ENCODE measurements at regions not wholly inside any gene's neighbourhood (a gene's known extent, or its start where the extent isn't known, plus 50 kb on each side); places are given as distances from the start of the nearest gene placed in this dataset.

DNA sequence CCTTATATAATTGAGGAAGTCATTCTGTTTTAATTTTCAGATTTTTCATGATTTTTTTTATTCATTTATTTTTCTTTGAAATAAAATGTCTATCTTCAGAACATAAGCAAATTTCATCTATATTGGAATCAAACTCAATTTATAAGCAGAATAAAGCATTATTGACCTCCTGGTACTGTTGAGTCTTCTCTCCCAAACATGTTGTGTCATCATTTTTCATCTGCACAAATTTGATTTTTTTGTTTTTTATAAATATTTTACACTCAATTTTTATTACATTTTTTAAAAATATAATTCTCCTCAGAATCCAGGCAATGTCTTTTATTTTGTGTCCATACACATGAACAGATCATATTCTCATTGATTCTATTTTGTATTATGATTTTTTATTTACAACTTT, 2363.9 kb downstream of the TP53TG3F start:
- DNase-seq (no peak), ATAC-seq (no peak)
- Histone ChIP-seq H3K27me3 (ENCODE audit: insufficient read depth in 3 of 3, low read length in 2 of 3) (no peaks in the 10 kb centered on the region), H3K4me1 (no peaks in the 10 kb centered on the region), H3K9me3 (no peaks in the 10 kb centered on the region), H3K27ac (no peak overlapping the region), H3K36me3 (ENCODE audit: insufficient read depth in 1 of 2, low read depth in 1 of 2) (no peaks in the 10 kb centered on the region), H3K4me3 (no peak overlapping the region)
- intact Hi-C loops (cut with DNase I), result no loop called here
- TF ChIP-seq, protein P1, sequence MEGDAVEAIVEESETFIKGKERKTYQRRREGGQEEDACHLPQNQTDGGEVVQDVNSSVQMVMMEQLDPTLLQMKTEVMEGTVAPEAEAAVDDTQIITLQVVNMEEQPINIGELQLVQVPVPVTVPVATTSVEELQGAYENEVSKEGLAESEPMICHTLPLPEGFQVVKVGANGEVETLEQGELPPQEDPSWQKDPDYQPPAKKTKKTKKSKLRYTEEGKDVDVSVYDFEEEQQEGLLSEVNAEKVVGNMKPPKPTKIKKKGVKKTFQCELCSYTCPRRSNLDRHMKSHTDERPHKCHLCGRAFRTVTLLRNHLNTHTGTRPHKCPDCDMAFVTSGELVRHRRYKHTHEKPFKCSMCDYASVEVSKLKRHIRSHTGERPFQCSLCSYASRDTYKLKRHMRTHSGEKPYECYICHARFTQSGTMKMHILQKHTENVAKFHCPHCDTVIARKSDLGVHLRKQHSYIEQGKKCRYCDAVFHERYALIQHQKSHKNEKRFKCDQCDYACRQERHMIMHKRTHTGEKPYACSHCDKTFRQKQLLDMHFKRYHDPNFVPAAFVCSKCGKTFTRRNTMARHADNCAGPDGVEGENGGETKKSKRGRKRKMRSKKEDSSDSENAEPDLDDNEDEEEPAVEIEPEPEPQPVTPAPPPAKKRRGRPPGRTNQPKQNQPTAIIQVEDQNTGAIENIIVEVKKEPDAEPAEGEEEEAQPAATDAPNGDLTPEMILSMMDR (IDR thresholded peaks at IDR 0.05), result no peak

DNA sequence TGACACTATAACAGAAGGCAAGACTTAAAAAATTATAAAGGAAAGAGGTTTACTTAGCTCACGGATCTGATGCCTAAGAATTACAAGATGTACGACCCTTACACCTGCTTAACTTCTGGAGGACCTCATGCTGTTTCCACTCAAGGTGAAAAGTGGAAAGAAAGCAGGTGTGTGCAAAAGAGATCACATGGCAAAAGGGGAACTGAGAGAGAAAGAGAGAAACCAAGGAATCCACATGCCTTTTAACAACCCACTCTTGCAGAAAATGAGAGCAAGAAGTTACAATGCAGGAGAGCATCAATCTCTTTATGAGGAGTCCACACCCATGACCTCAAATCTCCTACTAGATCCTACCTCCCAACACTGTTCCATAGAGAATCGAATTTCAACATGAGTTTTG, 2382.2 kb downstream of the TP53TG3F start:
- Histone ChIP-seq H3K4me1 (no peaks in the 10 kb centered on the region), H3K27ac (no peak overlapping the region), H3K4me3 (no peak overlapping the region), H3K27me3 (ENCODE audit: insufficient read depth in 3 of 3, low read length in 2 of 3) (no peaks in the 10 kb centered on the region), H3K36me3 (ENCODE audit: insufficient read depth in 1 of 2, low read depth in 1 of 2) (no peaks in the 10 kb centered on the region), H3K9me3 (no peaks in the 10 kb centered on the region)
- intact Hi-C loops (cut with DNase I), result no loop called here
- no peak for ATAC-seq
- TF ChIP-seq, protein P1 (IDR thresholded peaks at IDR 0.05), result no peak
- 19 to 25% (median 23%) methylated on average over 3 of the region's 3 CpGs for WGBS, 3 donors
- no peak for DNase-seq

GRCh38 chr16:35862242-35862641, 2402.8 kb downstream of the TP53TG3F start:
- no peaks in the 10 kb centered on the region for H3K27me3 ChIP-seq (ENCODE audit: insufficient read depth in 3 of 3, low read length in 2 of 3)
- intact Hi-C loops (cut with DNase I), result no loop called here
- H3K27ac ChIP-seq, result no peak overlapping the region
- H3K4me3 ChIP-seq, result no peak overlapping the region
- ATAC-seq (no peak), DNase-seq (no peak)
- no peaks in the 10 kb centered on the region for H3K4me1 ChIP-seq
- H3K9me3 ChIP-seq, result no peaks in the 10 kb centered on the region
- TF ChIP-seq, protein P1 (IDR thresholded peaks at IDR 0.05), result no peak
- H3K36me3 ChIP-seq (ENCODE audit: insufficient read depth in 1 of 2, low read depth in 1 of 2), result no peaks in the 10 kb centered on the region

DNA sequence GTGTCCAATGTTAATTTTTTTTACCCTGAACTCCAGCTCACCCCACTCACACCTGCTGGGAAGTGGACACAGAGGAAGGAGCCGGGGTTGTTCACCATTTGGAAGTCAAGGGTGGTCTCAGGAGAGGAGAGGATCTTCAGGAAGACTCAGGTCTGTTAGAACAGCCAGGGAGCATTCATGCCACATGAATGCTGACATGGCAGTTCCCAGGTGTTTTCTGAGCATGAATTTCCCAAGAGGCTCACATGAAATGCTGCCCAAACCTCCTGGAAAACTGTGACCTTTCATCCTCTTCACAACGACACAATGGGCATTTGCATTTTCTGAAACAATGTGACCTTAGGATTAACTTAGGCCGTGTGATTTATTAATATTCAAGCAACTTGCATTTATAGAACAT, 2409.2 kb downstream of the TP53TG3F start:
- no peak for ATAC-seq
- Histone ChIP-seq H3K9me3 (no peaks in the 10 kb centered on the region), H3K27ac (no peak overlapping the region), H3K27me3 (ENCODE audit: insufficient read depth in 3 of 3, low read length in 2 of 3) (no peaks in the 10 kb centered on the region), H3K4me1 (no peaks in the 10 kb centered on the region), H3K4me3 (no peak overlapping the region), H3K36me3 (ENCODE audit: insufficient read depth in 1 of 2, low read depth in 1 of 2) (no peaks in the 10 kb centered on the region)
- intact Hi-C loops (cut with DNase I), result no loop called here
- no peak for DNase-seq
- TF ChIP-seq, protein P1 (IDR thresholded peaks at IDR 0.05), result no peak
- WGBS, 3 donors, result 37 to 48% (median 43%) methylated on average over 3 of the region's 3 CpGs

GRCh38 chr16:35873472-35873871, 2414.1 kb downstream of the TP53TG3F start:
- no peaks in the 10 kb centered on the region for H3K4me1 ChIP-seq
- DNase-seq (no peak), ATAC-seq (no peak)
- H3K27ac ChIP-seq, result no peak overlapping the region
- H3K4me3 ChIP-seq, result no peak overlapping the region
- H3K27me3 ChIP-seq (ENCODE audit: insufficient read depth in 3 of 3, low read length in 2 of 3), result no peaks in the 10 kb centered on the region
- no peaks in the 10 kb centered on the region for H3K9me3 ChIP-seq
- 58 to 69% (median 63%) methylated on average over 4 of the region's 4 CpGs for WGBS, 3 donors
- intact Hi-C loops (cut with DNase I), result no loop called here
- no peaks in the 10 kb centered on the region for H3K36me3 ChIP-seq (ENCODE audit: insufficient read depth in 1 of 2, low read depth in 1 of 2)
- TF ChIP-seq, protein P1 (IDR thresholded peaks at IDR 0.05), result no peak
